SKM-1 (cell line): ENCODE measurements at regions not wholly inside any gene's neighbourhood (a gene's known extent, or its start where the extent isn't known, plus 50 kb on each side); places are given as distances from the start of the nearest gene placed in this dataset.
"Not testable (repeated sequence)": the region's sequence is repeated elsewhere in the genome, so short reads cannot be mapped to it uniquely, and the experiment has no call there.

Source experiments
- DNase-seq: peaks from one replicate; lab custom pipeline; 2025; ENCODE audit not compliant: unreplicated experiment; lab: John Stamatoyannopoulos, UW

DNA sequence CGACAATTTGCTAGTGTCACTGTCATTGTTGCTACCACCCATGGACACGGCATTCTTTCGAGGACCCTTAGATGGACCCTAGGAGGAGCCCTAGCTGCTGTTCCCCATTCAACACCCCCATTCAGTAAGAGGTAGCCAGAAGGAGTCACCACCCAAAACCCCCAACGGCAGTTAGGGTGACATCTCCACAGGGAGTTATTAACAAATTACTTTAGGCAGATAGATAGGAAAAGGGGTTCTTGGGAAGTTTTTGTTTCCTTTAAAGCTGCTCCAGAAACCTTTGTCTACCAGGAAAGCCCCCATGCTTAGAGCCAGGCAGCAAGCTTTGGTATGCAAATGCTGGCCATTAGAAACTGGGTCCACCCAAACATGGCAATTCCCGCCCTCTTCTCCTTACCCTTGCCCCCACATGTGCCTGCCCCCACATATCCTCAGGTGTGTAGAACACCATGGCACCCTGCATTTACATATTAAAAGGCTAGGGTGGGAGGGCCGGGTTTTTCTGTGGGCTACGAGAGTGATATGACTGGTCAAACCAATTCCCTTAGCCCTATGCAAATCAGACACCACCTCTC, 190.9 kb downstream of the SLITRK6 start:
- no peak for DNase-seq

DNA sequence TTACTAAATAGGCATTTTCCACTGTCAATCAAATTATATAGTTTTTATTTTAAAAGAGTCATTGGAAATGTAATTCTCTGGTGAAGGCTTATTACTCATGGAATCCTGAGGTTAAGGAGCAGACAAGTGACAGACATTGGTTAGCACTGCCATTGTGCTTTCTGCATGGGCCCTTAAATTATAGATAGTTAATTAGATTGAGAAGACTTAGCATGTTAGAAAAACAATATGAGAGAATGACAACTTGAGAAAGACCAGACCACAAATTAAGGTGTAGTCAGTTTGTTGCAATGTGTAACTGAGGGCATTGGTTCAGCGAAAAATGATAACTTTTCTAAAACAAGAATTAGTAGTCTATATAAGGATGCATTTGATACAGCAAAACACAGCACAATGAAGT, 195.5 kb downstream of the SLITRK6 start:
- DNase-seq: no peak

DNA sequence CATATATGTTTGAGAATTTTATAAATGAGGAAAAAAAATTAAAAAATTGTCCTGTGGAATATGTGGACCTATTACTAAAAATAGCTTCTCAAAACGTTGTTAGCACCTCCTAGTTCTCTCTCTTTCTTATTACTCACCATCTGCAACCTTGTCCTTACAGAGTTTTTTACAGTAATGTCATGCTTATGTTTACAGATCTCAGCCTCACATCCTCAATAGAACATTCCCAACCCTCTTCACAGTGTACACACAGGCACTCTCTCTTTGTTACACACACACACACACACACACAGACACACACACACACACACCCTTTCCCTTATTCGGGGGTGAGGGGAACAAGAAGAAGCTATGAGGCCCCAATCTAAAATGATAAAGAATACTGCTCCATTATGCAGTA, 197.7 kb downstream of the SLITRK6 start:
- no peak for DNase-seq

DNA sequence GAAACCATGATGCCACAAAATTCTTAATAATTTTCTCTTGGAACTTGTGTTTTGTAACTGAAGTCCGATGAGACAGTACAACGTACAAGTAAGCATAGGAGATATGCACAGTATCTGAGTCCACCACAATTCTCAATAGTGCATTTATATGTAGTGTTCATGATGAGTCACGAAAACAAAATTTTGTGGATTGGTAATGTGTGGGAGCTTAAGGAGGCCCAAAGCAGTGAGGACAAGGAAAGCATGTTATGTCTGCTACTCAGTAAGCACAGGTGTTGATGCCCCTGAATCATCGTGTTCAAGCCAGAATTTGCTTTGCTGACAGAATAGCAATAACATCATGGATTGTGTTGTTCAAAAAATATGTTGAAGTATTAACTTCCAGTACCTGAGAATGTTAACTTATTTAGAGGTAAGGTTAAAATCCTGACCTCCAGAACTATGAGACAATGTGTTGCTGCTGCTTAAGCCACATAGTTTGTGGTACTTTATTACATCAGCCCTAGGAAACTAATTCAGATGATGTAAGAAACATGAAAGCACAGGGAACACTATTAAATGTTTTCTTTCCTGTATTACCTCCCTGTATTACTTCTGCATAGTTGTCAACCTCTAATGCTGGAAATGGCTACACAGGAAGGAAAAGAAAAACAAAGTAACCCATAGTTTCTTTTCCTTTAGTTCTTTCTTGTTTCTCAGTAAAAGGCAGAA, 201.3 kb downstream of the SLITRK6 start:
- no peak for DNase-seq

DNA sequence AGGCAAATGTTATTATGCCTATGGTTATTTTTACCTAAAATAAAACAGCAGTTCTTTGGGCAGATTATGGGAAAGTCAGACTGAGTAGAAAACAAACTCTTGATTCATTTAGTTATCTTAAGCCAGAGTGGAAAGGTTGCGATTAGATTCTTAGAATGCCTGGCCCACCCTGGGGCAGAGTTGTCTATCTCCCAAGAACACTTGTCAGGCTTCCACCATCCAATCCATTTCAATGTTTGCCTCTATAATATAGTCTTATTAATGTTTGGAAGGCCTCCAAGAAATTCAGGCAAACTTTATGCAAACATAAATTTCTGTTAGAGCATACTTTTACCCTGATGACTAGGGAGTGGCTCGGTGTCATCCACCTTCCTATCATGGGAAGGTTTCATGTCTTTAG, 207.0 kb downstream of the SLITRK6 start:
- DNase-seq: no peak

DNA sequence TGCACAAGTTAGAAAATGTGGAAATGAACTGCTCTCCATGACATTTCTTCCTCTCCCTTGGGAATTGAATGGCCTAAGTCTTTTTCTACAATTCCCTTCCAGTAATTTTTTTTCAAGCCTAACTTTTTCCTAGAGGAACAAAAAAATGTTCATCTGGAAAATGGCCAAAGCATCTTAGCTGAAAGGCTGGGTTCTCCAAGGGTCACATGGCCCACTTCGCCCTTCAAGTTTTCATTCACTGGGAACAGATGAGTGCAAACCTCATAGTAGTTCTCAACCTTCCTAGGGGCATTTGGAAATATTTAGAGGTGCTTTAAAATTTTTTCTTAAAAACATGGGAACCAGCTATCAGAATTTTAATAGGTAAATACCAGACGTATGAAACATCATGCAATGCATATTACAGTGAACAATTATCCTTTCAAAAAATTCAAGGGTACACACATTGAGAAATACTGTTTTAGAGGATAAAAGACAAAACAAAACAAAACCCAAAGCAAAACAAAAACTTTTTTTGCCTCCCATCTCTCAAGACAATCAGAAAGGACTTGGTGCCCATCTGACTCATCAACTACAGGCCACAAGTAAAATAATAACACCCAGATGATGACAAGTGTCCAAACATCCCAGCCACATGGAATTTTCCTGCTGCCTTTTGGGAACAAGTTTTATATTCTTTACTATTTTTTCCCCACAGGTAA, 208.8 kb downstream of the SLITRK6 start:
- no peak for DNase-seq

DNA sequence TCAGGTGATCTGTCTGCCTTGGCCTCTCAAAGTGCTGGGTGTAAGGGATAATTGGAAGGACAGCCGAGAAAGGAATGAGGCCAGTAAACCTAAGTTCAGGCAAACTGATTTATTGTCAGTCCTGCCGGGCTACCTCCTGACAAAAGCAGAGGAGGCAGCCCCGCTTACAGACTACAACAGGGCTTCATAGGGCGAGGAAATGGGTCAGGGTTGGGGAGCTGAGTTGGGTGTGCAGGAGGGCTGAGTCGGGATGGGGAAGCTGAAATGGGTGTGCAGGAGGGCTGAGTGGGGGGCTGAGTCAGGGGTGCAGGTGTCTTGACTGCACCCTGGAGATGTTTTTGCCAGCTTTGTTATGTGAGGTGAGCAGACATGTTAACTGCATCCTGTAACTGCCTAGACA, 210.2 kb downstream of the SLITRK6 start:
- no peak for DNase-seq

DNA sequence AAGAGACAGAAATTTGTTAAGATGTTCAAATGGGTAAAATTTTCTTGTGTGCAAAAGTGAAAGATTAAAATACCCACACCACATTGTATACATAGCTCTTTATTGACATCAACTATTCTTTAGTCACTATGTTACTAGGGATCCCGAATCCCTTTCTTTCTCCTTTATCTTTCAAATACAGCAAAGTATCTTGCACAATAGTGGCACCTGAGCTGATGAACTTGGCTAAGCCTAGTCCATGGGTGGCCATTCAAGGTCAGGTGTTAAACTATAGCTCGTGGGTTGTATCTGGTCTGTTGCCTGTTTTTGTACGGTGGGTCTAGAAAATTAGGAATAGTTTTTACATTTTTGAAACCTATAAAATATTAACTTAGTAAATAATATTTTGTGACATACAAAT, 210.9 kb downstream of the SLITRK6 start:
- no peak for DNase-seq

DNA sequence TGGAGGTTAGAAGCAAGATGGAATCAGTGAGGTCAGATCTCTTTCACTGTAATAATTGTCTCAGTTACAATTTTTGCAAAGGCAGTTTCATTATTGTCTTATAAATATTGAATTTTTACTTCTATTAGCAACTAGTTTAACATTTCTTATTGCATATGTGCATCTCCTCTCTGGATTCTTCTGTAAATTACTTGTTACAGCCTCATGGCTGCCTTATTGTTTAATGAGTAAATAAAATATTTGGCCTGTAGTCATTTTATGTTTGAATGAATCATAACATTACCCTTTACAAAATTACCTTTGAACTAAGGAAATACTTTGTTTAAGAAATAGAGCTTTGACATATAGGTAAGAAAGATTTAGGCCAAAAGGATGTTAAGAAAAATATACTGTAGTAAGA, 212.4 kb downstream of the SLITRK6 start:
- no peak for DNase-seq

DNA sequence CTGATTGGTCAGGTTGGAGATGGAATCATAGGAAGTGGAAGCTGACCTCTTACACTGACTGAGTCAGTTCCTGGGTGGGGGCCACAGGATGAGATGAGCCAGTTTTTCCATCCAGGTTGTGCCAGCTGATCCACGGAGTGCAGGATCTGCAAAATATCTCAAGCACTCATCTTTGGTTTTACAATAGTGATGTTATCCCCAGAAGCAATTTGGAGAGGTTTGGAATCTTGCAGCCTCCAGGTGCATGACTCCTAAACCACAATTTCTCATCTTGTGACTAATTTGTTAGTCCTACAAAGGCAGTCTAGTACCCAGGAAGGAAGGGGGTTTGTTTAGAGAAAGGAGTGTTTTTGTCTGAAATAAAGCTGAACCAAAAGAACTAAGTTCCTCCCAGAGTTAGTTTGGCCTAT, 212.8 kb downstream of the SLITRK6 start:
- no peak for DNase-seq

DNA sequence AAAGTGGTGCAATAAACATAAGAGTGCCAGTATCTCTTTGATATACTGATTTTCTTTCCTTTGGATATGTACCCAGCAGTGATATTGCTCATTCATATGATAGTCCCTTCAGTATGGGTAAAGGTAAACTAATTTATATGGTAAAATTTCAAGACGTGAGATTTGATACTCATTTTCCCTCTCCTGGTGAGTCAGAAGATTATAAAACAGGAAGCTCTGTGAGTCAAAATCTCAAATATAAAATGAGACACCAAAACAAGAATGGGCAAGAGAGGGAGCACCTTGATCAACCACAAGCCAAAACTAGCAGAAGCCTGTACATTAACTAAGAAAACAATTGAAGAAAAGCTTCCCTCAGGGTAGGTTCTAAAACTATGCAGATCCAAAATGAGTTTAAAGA, 216.3 kb downstream of the SLITRK6 start:
- no peak for DNase-seq

DNA sequence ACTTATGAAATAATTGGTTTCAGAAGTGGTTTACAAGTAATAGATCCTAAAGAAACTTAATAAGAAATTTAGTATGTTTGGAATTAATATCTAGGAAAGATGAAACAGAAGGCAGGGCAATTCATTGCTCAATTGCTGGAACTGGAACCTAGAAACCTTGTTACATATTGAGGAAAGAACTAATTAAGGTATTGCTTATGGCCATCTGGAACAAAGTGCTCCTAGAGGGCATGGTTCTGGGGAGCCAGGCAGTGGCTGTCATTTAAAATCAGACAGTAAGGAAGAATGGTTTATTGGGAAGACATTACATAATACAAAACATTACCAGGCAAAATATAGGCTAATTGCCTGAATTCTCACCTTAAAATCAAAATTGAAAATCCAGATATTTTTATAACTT, 224.1 kb downstream of the SLITRK6 start:
- DNase-seq: no peak

DNA sequence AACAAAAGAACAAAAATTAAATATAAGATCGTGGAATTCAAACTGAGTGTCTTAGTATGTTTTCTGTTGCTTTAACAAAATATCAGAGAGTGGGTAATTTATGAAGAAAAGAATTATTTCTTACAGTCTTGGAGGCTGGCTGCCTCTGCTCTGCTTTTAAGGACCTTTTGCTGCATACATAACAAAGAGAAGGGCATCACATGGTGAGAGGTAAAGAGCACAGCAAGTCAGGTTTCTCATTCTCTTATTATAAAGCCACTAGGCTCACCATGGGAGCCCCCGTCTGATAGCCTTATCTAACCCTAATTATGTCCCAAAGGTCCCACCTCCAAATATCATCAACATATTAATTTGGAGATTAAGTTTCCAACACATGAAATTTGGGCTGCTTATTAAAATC, 231.3 kb downstream of the SLITRK6 start:
- no peak for DNase-seq

DNA sequence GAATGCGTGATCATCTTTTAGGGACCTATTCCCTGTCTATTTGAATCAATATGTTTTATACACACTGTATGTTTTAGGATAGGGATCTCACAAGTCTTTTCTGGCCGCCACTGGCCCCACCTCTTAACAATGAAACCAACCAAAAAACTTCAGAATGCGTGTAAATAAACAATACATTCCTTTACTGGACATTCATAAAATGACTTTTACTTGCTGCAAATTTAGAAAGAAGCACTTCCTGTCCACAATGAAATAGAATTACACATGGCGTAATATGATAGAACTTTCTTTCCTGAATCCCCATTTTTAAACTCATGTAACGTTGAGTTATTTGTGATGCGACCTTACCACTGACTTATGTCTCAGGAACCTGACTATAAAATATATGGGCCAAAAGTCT, 233.6 kb downstream of the SLITRK6 start:
- DNase-seq: no peak

DNA sequence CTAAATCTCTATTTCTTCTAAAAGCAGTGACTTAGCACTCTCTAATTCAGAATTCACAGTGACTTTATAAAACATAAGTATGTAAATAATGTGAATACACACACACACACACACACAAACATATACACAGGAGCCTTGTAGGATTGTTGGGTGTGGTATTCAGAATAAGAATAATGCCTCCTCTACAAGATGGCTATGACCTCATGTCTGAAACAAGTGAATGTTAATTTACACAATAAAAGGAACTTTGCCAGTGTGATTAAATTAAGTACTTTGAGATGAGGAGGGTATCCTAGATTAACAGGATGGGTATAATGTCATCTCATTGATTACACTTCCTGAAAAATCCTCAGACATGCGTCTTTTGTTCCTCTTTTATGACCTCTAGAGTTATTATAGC, 234.6 kb downstream of the SLITRK6 start:
- DNase-seq: no peak

DNA sequence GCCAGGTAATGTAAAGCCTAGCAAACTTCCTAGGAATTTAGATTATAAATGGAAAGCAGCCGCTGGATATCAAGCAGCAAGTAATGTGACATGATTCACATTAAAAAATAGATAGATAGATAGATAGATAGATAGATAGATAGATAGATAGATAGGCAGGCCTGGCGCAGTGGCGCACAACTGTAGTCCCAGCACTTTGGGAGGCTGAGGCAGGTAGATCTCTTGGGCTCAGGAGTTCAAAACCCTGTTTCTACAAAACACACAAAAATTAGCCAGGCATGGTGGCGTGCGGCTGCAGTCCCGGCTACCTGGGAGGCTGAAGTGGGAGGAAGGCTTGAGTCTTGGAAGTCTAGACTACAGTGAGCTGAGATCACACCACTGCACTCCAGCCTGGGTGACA, 236.9 kb downstream of the SLITRK6 start:
- DNase-seq: no peak

DNA sequence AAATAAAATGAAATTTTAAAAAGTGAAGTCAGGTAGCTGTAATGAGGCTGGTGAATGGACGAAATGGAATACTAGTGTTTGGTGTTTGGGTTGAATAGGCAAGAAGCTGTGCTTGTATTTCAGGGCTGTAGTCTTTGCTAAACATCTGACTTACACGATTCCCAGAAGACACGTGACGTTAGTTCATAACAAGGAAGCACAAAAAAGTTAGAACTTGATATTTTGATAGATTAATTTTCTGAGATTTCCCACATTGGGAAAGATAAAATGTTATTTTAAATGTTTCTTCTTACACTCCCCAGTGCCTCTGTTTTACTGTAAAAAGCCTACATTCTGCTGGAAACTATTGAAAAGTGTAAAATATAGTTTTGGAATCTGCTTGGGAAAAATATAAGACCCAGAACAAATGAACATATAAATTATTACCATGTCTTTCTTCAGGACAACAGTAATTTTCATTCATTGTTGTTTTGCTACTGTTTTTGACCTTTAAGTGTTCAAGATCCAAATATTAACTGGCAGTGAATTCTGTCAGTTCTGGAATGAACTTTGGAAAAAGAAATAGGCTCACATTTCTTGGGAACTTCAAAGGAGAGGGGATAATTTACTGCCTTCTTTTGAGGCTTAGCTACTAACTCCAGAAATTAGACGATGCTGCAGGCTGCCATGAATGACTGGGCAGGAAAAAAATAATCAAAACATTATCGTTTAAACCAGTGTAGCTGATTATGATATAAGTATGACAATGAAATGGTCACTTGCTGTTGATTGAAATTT, 241.3 kb downstream of the SLITRK6 start:
- no peak for DNase-seq

DNA sequence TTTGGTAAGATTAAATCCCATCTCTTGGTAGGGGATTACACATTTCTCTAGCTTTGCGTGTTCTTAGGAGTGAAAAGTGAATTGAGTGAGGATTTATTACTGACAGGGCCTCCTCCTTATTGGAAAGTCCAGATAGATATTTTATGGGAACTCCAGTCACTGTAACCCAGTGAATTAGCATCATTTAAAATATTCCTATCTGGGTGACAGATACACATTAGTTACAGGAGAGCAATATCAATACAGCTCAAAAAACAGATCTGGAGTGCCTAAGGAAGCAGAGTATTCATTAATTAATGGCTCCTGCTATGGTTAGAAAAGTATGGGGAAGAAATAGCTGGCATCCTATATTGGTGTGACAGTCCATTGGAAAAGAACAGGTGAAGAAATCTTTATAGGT, 248.2 kb downstream of the SLITRK6 start:
- no peak for DNase-seq

DNA sequence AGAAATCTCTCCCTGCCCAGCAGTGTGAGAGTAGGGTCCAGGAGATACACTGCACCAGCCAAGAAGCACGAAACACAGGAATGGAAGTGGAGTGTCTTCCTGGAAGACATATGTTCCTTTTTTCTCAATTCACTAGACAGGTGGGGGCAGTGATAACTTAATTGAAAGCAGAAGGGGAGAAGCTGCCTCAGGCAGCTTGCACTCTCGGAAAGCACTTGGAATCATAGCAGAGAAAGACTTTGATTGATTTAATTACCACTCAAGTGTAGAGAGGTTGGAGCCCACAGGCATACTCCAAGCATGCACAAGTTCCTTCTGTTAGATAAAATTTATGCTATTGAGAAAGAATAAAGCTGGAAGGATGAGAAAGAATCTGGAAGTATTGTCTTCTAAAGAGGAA, 249.4 kb downstream of the SLITRK6 start:
- DNase-seq: no peak

DNA sequence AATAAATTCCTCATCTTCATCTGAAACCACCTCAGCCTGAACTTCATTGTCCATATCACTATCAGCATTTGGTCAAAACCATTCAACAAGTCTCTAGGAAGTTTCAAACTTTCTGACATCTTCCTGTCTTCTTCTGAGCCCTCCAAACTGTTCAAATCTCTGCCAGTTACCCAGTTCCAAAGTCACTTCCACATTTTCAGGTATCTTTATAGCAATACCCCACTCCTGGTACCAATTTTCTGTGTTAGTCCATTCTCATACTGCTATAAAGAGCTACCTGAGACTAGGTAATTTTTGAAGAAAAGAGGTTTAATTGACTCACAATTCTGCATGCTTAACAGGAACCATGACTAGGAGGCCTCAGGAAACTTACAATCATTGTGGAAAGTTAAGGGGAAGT, 250.4 kb downstream of the SLITRK6 start:
- DNase-seq: not testable (repeated sequence)

DNA sequence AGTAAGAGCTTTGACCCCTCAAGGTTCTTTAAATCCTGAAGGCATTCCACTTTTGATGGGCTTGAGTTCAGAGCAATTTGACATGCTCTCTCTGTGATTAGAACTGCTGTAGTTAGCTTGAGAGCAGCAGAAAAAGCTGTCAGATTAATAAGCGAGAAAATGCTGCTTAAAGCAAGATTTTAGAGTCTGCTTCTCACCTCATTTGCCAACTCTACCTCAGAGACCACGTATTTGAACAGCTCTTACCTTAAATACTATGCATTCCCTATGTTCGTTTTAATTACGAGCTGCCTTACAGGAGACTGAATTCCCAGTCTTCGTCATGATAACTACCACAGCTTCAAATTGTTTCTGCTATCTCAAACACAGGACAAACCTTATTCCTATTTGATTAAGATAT, 253.4 kb downstream of the SLITRK6 start:
- DNase-seq: no peak

DNA sequence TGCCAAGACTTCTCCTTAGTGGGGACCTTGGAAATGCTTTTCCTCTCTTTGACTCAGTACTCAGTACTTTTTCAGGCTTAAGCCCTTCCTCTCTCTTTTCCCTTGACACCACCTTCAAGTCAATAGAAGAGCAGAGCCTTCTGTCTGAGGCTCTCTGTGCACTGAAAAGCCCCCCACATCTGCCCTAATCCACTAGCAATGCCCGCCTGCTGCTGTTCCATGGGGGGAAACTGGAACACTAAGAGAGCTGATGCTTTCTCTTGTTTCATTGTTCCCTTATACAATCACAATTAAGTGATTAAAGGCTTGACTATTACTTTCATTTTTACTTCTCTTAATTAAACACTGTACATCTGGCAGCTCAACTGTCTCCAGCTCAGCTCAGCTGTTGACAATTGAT, 254.5 kb downstream of the SLITRK6 start:
- DNase-seq: no peak
